ENCODE measurements at regions not wholly inside any gene's neighbourhood (a gene's known extent, or its start where the extent isn't known, plus 50 kb on each side); places are given as distances from the start of the nearest gene placed in this dataset.

DNA sequence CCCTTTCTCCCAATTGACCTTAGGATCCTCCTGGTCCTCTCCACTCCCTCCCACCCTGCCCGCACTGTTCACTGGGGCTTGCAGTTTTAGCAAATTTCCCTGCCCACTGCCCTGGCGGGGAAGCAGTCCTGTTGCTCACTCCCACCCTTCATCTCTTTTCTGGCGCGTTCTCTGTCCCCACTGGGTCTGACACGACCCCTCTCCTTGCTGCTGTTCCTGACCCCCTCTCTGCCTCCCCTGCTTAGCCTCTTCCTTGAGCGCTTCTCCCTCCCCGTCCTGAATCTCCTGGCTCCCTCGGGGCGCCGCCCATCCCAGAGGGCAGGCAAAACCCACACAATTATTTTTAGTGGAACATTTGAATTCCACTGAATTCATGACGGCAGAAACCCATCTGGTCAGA lies 1796.4 kb downstream of the TP53TG3F start:
- no peak for DNase-seq (ENCODE audit: low read depth)
- no peak overlapping the region for H3K4me3 ChIP-seq (ENCODE audit: low read depth, low read length)
- TF ChIP-seq, protein P1, sequence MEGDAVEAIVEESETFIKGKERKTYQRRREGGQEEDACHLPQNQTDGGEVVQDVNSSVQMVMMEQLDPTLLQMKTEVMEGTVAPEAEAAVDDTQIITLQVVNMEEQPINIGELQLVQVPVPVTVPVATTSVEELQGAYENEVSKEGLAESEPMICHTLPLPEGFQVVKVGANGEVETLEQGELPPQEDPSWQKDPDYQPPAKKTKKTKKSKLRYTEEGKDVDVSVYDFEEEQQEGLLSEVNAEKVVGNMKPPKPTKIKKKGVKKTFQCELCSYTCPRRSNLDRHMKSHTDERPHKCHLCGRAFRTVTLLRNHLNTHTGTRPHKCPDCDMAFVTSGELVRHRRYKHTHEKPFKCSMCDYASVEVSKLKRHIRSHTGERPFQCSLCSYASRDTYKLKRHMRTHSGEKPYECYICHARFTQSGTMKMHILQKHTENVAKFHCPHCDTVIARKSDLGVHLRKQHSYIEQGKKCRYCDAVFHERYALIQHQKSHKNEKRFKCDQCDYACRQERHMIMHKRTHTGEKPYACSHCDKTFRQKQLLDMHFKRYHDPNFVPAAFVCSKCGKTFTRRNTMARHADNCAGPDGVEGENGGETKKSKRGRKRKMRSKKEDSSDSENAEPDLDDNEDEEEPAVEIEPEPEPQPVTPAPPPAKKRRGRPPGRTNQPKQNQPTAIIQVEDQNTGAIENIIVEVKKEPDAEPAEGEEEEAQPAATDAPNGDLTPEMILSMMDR (IDR thresholded peaks at IDR 0.05; ENCODE audit: low read depth, low read length, missing control alignments), result no peak

DNA sequence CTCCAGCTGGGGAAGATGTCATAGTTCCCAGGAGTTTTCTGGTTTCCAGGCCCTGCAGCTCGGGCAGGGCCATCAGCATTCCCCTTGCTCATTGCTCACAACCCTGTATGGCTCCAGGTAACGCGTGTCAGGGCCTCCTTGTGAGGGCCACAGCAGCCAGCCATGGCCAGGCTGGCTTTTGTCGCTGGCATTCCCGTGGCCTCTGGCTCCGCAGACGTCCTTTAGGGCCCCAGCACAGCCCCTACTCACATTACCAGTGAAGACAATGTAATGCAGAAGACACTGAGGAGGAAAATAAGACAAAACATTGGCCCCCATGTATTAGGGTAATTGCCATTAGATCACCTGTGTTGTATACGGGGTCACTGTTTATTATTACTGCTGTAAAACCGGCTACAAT lies 1799.0 kb downstream of the TP53TG3F start:
- TF ChIP-seq, protein P1 (IDR thresholded peaks at IDR 0.05; ENCODE audit: low read depth, low read length, missing control alignments), result no peak
- DNase-seq (ENCODE audit: low read depth), result no peak
- no peak overlapping the region for H3K4me3 ChIP-seq (ENCODE audit: low read depth, low read length)

DNA sequence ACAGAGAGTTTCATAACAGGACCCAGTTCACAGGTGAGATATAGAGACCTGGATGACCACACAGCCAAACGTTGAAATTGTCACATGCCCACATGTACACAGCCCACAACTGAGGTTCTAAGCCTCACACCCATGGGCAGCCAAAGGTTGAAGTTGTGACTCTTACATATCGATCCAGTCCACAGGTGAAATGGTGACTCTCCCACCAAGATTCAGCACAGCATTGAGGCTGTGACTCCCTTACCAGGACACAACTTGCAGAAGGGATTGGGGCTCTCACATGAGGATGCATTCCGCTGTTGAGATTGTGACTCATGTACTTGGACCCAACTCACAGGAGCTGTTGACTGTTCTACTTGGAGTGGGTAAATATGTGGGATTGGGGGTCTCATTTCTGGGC lies 1836.4 kb downstream of the TP53TG3F start:
- TF ChIP-seq, protein P1 (IDR thresholded peaks at IDR 0.05; ENCODE audit: low read depth, low read length, missing control alignments), result no peak

DNA sequence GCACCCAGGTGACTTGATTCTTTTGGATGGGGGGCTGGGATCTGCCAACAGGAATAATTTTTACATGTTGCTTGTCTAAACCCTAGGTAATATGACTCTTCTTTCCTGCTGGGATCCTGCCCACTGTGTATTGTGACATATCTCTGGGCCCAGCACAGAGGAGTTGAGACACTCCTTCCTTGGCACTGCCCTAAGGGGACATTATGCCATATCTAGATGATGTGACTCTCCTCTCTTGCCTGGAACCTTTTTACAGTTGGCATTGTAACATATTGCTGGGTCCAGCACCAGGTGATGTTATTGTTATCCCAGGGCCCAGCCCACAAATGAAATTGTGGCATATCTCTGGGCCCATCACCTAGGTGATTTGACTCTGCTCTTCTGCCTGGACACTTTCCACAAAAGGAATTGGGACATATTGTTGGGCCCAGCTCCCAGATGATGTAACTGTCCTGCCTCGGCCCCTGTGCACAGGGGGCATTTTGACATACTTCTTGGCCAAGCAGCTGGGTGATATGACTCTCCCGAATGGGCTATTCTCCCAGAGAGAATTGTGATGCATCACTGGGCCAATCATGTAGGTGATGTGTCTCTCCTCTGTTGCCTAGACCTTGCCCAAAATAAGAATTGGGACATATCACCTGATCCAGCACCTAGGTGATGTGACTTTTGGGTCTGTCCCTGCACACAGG lies 1837.7 kb downstream of the TP53TG3F start:
- TF ChIP-seq, protein P1 (IDR thresholded peaks at IDR 0.05; ENCODE audit: low read depth, low read length, missing control alignments), result no peak
- no peak for DNase-seq (ENCODE audit: low read depth)
- H3K4me3 ChIP-seq (ENCODE audit: low read depth, low read length), result no peak overlapping the region

More for the DNA sequence above, 1836.4 kb downstream of the TP53TG3F start:
- no peak for DNase-seq (ENCODE audit: low read depth)
- H3K4me3 ChIP-seq (ENCODE audit: low read depth, low read length), result no peak overlapping the region

DNA sequence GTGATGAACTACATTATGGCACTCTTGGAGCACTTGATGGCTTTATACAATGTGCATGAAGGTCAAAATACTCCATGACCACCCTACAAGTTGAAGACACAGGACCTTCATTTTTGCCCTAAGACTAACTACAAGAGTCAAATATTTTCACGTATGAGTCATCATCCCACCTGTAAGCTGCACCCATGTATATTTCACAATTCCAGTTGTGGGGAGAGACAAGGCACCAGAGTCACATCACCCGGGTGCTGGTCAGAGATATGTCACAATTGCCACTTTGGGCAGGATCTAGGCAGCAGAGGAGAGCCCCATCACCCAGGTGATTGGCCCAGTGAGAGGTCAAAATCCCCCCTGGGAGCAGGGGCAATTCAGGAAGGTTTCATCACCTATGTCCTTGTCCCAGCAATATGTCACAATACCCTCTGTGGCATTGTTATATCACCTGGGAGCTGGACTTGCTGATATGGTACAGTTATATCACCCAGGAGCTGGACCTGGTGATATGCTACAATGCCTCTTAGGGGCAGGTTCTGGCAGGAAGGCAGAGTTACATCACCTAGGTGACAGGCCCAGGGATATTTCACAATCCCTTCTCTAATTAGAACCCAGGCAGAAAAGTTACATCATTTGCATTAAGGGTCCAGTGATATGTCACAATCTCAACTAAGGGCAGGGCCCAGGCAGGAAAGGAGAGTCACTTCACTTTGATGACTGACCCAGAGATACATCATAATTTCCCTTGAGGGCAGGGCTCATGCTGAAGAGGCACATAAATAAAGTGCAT lies 1839.2 kb downstream of the TP53TG3F start:
- DNase-seq (ENCODE audit: low read depth), result no peak
- TF ChIP-seq, protein P1 (IDR thresholded peaks at IDR 0.05; ENCODE audit: low read depth, low read length, missing control alignments), result no peak
- no peak overlapping the region for H3K4me3 ChIP-seq (ENCODE audit: low read depth, low read length)

DNA sequence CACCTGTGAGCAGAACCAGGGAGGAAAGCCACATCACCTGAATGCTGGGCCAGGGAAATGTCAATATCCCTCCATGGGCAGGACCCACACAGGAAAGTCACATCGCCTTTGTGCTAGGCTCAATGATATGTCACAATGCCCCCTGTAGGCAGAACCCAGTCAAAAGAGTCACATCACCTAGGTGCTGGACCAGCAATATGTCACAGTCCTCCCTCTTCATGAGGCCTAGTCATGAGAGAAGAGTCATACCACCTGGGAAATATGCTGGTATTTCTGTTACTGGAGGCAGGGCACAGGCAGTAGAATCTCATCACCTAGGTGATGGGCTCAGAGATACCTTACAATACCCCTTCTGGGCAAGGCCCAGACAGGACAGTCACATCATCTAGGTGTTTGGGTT lies 1843.4 kb downstream of the TP53TG3F start:
- DNase-seq (ENCODE audit: low read depth), result no peak
- TF ChIP-seq, protein P1 (IDR thresholded peaks at IDR 0.05; ENCODE audit: low read depth, low read length, missing control alignments), result no peak
- no peak overlapping the region for H3K4me3 ChIP-seq (ENCODE audit: low read depth, low read length)

Measured in GM12864 (cell line).